COLO829 (cell line): ENCODE measurements at regions not wholly inside any gene's neighbourhood (a gene's known extent, or its start where the extent isn't known, plus 50 kb on each side); places are given as distances from the start of the nearest gene placed in this dataset.
"Not testable (repeated sequence)": the region's sequence is repeated elsewhere in the genome, so short reads cannot be mapped to it uniquely, and the experiment has no call there.

Experiments
- DNase-seq: peaks from one replicate; pipeline ENCODE4 v3.0.0; 2012; ENCODE audit warnings: low spot score

- no peak for DNase-seq
Measured at GRCh38 chr5:135117590-135117989, 83.6 kb upstream of the PITX1 start.

GRCh38 chr5:135116160-135116561, 82.1 kb upstream of the PITX1 start:
- DNase-seq = no peak

GRCh38 chr5:135115591-135115990, 81.6 kb upstream of the PITX1 start:
- DNase-seq = no peak

- no peak for DNase-seq
Measured at GRCh38 chr5:135114759-135115158, 80.7 kb upstream of the PITX1 start.

DNA sequence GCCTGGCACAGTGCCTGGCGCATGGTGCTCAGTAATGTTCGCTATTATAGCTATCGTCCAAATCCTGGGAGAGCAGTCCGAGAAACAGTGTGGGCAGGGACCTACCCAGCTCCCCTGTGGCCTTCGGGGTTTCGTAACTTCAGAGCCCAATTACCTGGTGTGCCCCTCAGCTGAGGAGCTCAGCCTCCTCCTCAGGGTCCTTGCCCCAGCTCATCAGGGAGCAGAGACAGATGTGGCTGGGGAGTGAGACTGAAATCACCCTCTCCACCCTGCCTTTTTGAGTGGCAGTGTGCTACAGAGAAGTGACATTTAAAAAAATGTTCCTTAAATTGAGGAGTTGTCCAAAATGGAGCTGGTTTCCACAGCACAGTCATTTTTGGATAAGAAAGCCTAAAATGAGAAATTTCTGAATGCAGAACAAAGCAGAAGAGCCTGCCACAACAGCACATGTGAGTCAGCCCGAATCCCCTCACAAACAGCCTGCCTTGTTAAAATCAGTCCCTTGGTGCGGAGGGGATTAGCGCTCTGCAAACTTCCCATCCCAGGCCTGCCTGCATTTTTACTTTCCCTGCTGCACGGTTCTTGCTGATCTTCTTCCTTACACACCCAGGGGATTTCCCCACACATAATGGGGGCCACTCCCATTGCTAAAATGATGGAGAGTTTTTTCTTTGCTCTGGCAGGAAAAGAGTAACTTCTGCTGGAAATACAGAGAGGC, 78.1 kb upstream of the PITX1 start:
- no peak for DNase-seq

- DNase-seq = no peak
Measured at GRCh38 chr5:135110785-135111596, 77.0 kb upstream of the PITX1 start.

GRCh38 chr5:135108992-135109391, 75.0 kb upstream of the PITX1 start:
- DNase-seq = no peak

- DNase-seq = no peak
Measured at GRCh38 chr5:135108569-135108968, 74.5 kb upstream of the PITX1 start.

DNA sequence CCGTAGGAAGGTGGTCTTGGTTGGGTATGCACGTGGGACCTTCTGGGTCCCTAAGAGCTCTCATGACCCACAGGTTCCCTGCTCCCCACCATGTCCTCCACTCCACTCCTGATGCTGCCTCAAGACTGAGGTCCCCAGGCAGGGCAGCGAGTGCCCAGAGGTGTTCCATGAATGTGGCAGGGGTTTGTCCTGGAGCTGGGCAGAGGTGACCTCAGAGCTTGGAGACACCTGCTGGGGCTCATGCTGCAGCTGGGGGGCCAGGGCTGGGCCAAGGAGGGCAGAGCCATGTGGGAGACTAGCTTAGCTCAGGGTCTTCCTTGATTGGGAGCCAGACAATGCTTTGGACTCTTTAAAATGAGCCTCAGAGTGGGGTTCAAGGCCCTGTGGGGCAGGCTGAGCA, 74.0 kb upstream of the PITX1 start:
- DNase-seq = no peak

DNA sequence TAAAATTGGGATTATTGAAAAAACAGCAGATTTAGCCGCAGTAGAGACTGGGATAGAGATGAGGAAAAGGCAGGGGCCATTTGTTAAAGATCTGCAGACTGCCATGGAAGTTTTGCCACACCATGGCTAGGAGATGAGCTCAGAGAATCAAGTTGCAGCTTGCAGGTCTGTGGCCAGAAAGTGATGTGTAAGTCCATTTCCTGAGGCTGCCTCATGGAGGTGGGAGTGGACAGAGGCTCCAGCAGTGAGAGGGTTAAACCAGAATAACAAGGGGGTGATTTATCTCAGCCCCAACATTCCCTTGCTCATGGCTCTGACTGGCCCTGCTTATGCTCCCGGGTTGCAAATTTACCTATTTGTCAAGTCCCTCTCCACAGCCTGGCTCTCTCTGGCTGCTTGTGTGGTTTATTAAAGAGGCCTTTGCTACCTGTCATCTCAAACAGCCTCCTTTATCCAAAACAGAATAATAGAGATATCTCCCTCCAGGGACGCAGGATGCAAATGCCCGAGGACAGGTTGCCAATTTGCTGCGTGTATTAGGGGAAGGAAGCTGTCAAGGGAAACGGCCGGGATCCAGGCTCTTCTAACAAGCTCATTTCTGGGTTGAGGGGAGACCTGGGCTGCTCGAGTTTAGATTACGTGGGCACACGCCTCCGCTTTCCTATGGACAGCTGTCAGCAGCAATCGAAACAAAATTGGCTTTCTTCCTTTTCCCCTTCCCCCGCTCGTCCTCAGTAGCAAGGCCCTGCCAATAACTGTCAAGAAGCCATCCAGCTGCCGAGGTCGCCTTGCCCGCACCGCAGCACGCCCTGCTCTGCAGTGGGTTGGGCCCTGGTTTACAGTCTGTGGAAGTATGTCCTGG, 72.8 kb upstream of the PITX1 start:
- DNase-seq = no peak

DNA sequence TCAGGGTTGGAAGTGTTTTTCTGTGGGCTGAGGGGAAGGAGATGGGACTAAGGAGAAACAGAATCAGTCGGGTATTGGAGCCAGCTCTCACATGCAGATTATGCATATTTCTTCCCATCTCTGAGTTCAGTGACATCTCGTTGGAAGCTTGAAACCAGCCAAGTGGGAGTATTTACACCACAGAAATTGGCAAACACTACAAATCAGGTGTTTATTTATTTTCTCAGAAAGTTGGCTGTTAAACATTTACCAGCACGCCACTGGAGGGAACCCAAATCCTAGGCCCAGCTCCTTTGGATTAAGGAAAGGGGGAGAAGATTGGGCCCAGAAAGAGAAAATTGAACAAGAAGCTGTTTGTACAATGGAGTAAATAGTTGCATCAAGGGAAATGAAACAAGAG, 72.1 kb upstream of the PITX1 start:
- no peak for DNase-seq

DNA sequence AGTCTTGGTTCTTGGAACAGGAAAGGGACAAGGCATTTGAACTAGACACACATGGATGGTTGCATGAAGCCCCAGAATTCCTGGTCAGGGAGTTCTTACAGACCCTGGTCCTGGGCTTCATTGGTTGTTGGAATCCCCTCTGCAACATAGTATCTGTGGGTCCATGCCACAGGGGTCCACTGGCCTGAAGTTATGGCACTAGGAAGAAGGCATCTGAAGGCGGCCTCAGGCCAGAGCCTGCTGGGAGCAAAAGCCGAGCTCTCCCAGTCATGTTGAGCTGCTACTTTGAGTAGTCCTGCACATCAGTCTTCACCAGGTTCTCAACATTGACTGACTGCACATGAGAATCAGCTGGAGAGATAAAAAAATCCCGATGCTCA, 71.1 kb upstream of the PITX1 start:
- no peak for DNase-seq

DNA sequence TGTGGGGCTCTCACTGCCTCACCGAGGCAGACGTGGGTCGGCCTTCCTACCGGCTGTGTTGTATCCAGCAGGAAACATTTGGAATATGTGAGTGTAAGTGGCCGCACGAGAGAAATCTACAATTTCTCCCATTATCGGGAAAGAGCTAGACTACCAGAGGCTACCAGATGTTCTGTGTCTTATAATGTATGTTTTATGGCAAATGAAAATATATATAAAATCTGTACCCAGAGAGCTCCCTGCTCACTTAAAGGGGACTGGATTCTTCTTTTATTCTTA, 69.5 kb upstream of the PITX1 start:
- DNase-seq = no peak

GRCh38 chr5:135102716-135103574, 68.9 kb upstream of the PITX1 start:
- no peak for DNase-seq

GRCh38 chr5:135100431-135100830, 66.4 kb upstream of the PITX1 start:
- no peak for DNase-seq

DNA sequence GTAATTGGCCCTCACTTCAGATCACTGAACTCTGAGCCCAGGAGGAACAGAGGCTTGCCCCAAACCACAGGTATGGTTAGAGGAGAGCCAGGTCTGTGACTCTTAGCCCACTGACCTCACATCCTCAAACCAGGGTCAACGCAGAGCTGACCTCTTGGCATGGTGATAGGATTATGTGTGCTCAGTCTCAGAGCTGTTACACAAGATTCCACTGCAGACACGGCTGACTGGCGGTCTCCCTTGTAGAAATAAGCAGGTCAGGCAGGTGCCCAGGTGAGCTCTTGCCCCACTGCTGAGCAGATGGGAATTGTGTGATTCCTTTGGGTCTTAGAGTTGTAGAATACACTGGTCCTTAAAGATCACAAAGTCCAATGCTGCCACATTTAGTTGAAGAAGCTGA, 66.0 kb upstream of the PITX1 start:
- DNase-seq = no peak

GRCh38 chr5:135097390-135097789, 63.4 kb upstream of the PITX1 start:
- no peak for DNase-seq

DNA sequence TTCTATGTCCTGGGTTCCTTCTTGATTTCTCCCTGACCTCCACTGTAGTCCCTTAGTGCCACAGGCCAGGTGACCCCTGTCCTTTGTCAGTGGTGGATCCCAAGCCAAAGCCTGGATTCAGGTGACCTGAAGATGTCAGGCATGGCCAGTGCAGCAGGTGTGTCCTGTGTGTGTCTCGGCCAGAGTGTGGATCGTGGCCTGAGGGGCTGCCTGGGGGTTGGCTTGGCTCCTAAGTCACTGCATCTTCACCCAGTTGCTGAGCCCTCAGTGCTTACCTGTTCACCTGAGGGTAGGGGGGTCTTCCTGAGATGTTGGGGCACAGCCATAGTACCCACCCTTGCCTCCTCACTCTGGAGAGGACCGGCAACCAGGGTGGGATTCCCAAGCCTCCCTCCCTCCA, 61.8 kb upstream of the PITX1 start:
- no peak for DNase-seq

DNA sequence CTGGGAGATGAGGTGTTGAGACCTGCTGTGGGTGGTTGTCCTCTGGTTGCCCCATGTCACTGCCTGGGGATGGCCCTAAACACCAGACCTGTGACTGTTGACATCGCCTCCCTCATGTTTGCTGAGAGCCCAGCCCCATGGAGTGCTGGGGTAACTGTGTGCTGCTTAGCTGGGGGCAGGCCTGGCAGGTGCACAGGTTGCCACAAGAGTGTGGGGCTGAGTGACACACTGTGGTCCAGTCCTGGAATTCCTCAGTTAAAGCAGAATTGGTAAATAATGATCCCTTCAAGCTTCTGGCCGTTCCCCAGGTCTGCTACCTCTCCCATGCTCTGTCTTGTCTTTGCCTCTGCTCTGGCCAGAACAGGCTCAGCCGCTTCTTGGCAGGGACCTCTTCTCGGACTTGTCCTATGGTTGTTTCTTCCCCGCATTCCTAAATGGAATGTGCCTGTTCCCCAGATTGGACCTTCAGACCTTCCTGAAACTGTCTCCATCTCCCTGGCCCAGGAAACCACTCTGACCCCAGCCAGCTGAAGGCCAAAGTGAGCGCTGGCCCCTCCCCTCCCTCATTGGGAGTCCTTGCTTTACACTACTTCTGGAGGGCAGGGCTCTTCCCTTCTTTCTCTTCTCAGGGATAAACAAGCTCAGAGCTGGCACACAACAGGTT, 61.2 kb upstream of the PITX1 start:
- DNase-seq = no peak

- DNase-seq = no peak
Measured at GRCh38 chr5:135094339-135095051, 60.5 kb upstream of the PITX1 start.

DNA sequence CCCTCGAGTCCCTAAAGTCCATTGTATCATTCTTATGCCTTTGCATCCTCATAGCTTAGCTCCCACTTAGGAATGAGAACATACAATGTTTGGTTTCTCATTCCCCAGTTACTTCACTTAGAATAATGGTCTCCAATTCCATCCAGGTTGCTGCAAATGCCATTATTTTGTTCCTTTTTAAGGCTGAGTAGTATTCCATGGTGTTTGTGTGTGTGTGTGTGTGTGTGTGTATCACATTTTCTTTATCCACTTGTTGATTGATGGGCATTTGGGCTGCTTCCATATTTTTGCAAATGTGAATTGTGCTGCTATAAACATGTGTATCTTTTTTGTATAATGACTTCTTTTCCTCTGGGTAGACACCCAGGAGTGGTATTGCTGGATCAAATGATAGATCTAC, 59.5 kb upstream of the PITX1 start:
- not testable (repeated sequence) for DNase-seq
